ENCODE measurements at regions not wholly inside any gene's neighbourhood (a gene's known extent, or its start where the extent isn't known, plus 50 kb on each side); places are given as distances from the start of the nearest gene placed in this dataset.
A peak's percentile ranks its signal among the peaks of the same experiment; 100 is the strongest.

DNA sequence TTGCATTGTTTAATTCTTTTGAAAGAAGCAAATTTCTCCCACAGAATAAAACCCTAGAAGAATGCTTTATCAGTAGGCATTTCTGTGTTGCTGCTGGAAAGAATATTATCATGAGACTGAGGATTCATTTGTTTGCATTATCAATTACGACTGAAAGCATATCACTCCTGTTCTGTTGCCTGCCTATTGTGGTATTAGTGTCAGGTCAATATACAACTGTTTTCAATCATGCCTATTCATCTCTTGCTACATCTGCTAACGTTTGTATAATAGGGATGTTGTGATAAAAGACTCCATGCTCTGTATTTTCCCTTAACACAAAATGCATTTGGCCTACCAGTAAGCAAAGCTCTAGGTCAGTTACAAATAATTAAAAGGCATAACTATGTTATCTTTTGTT, 221.5 kb downstream of the PTPRC start:
- no peak for DNase-seq (ENCODE audit: low read depth in 4 of 4, low spot score in 2 of 4)

DNA sequence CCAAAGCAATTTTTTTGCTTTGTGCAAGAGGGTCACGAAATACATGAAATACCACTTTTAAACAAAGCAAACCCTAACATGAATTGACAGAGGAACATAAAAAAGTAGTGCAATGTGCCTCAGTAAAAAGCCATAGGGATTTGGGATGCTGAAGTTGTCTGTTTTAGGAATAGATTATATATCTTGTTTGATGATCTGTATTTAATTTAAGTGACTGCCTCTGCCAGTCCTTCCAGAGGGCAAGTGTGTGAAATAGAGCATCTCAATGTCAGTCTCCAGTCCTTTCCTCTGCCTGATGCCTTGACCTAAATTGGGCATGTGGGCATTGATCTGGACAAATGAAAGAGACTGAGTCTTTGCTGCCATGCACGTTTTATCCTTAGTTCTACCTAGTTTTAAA, 222.8 kb downstream of the PTPRC start:
- DNase-seq (ENCODE audit: low read depth in 4 of 4, low spot score in 2 of 4), result no peak

DNA sequence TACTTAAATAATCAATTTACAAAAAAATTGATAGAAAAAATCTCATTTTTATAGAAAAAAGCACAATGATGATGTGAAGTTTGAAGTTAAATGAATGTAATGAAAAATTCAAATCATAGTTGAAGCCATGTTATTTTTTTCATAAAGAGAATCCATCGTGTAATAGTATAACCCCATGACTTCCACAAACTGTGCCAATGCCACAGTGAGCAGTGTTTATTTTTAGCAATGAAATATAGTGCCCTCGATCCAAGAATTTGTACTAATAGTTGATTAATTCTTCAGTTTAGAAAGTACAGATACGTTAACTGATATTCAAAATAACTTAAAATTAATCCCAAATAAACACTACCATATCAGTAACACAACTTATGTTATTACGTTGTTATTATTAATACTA, 225.9 kb downstream of the PTPRC start:
- DNase-seq (ENCODE audit: low read depth in 4 of 4, low spot score in 2 of 4), result no peak

DNA sequence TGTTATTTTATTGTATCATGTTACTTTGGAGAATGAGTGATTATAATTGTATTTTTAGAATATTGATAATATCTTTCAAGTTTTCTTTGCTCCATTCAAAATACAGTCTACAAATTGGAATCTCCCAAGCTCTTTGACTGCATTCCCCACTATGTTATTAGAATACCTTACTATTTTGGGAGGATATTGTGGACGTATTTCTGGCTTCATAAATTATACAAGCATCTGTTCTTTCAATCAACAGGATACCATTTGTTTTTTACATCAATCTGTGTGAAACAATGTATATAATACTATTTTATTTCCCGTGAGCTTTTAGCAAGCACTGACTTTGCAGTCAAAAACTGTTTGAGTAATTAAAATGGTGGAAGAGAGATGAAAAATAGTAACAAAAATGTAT, 226.5 kb downstream of the PTPRC start:
- no peak for DNase-seq (ENCODE audit: low read depth in 4 of 4, low spot score in 2 of 4)

DNA sequence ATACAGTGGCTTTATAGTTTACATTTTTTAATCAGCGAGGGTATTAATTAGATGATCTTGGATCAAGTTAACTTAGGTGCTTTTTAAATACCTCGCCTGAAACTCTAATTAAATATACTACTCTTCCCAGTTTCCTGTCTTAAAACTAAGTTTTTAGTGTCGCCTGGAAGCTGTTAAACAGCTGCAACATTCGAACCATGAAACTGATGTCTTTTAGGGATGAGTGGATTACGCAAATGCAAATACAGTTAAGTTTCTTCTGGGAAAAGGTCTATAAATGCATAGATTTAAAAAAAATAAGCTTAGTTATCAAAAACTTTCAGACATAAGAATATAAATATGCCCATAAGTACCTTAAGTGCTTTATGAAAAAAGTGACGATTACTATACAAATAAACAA, 228.3 kb downstream of the PTPRC start:
- DNase-seq (ENCODE audit: low read depth in 4 of 4, low spot score in 2 of 4), result no peak

DNA sequence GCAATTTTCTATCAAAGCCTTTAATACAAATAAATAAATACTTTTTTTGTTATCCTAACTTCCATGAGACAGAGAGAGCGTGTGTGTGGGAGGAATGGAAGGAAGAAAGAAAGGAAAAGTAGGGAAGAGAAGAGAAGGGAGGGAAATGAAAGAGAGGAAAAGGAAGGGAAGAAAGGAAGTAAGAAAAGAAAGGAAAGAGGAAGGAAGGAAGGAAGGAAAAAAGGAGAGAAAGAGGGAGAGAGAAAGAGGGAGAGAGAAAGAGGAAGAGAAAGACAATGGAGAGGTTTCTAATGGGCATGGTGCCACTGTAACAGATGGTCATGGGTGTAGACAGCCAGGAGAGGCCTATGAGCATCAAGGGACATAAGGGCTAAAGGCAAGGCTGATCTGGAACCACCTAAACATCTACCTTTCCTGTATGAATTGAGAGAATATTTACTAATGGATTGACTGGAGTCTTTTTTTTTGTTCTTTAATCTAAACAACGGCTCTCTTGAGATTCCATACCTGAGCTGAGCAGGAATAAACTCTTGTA, 234.9 kb downstream of the PTPRC start:
- DNase-seq (ENCODE audit: low read depth in 4 of 4, low spot score in 2 of 4), result no peak

DNA sequence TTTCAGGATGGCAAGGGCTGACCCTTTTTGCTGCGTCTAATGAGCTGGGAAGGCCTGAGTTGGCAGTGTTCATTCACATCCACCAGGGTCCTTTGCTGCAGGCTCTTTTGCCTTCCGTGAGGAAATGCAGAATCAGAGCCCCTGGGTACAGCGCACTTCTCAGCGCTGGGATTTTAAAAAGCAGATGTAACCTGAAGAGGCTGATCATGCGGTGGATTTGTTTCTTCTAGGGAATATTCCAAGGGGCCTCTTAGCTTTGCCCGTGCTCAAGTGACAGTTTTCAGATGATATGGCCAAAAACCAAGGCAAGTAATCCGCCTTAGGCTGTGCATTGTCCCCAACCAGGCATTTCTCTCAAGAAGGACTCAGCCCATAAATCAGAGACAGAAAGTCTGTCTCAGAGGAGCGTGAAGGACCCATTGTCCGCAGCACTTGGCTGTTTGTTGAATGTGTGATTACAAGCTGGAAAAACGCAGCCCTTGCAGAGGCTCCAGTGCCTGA, 237.6 kb downstream of the PTPRC start:
- DNase-seq (ENCODE audit: low read depth in 4 of 4, low spot score in 2 of 4), result peak in 3 of 4 donors; percentile 16 to 29 (median 20)

DNA sequence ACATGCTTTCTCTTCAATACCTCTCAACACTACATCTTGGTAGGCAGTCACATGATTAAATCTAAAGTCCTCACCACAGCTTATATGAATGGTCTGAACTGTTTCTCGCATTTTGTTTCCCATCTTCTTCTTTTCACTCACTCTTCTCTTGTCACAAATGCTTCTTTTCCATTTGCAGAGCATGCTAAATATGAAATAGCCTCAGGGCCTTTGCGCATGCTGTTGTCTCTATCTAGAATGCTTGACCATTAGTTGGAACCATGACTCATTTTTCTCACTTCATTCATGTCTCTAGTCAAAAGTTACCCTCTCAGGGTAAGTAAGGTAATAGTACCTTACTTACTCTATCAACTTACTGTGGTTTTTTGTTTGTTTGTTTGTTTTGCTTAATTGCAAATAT, 239.7 kb downstream of the PTPRC start:
- no peak for DNase-seq (ENCODE audit: low read depth in 4 of 4, low spot score in 2 of 4)

DNA sequence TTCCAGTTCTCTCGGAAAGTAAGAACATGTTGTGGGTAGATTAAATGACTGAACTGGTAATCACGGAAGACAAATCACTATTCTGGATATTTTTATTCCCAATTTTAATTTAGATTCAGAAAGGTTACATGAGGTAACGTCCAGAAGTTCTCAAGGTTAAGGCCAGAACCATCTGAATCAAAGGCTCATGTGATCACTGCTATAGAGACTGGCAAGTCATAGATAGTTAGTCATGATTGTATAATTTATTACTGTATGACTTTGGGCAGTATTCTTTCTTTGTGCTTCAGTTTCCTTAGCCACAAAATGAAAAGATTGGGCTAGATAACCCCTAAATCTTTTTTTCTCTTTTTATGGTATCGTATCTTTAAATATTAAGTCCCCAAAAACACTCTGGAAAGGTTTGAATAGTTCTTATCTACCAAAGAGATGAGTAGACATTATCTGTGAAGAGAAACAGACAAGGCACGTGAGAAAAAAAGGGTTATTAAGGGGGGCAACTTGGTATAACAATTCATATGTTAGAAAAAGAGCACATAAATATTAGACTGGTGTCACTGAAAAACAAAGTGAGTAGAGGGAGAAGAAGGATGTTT, 241.0 kb downstream of the PTPRC start:
- DNase-seq (ENCODE audit: low read depth in 4 of 4, low spot score in 2 of 4), result no peak

DNA sequence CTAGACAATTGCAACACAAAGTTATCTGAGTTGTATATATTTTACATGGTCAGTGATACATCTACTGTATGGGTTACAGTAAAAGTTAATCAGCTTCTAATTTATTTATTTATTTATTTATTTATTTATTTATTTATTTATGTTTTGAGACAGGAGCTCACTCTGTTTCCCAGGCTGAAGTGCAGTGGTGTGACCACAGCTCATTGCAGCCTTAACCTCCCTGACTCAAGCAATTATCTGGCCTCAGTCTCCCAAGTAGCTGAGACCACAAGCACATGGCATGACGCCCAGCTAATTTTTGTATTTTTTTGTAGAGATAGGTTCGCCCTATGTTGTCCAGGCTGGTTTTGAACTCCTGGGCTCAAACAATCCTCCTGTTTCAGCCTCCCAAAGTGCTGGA, 241.6 kb downstream of the PTPRC start:
- no peak for DNase-seq (ENCODE audit: low read depth in 4 of 4, low spot score in 2 of 4)

DNA sequence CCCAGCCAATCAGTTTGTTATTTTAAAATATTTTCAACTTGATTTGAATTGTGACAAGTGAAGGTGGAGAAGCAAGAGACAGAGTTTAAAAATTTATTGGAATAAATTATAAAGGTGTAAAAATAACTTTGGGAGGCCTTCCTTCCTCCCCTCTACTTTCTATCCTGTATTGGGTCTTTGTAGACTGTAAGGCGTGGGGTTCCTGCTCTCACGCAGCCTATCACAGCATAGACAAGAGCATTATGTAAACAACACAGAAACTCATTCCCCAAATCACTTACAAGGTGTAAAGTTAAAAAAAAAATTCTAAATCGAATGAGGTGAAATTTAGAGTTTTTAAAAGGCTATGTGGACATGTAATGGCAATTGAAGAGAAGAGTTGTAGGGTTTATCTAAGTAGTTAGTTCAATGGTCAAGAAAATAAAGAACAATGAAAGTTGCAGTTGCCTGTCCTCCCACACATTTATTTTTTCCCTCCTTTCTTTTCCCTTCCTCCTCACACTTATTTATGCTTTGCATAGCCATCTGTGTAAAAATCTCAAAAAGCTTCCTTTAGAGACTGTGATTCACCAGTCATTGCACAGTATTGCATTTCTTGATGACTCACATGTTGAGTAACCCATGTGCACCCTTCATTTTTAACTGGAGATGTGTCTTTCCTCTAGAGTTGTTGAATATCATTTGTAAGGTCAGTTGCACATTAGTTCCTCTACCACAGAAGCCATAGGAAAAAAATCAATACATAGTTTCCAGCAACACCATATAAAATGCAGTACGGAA, 242.2 kb downstream of the PTPRC start:
- DNase-seq (ENCODE audit: low read depth in 4 of 4, low spot score in 2 of 4), result no peak

DNA sequence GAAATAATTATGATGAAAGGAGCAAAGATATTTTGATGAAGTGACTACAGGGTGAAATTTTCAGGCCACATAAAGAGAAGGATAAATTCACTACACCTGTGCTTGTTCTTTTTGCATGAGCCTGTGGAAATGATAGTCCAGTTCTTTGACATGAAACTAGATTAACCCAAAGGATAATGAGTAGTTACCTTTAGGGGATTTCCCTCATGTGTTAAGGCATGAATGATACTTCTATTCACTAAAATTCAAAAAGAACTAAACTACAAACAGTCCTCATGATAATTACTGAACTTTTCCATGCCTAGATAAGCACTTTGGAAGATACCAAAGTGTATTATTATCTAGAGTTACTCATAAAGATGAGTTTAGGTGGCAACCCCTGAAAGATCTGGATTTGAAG, 244.3 kb downstream of the PTPRC start:
- no peak for DNase-seq (ENCODE audit: low read depth in 4 of 4, low spot score in 2 of 4)

DNA sequence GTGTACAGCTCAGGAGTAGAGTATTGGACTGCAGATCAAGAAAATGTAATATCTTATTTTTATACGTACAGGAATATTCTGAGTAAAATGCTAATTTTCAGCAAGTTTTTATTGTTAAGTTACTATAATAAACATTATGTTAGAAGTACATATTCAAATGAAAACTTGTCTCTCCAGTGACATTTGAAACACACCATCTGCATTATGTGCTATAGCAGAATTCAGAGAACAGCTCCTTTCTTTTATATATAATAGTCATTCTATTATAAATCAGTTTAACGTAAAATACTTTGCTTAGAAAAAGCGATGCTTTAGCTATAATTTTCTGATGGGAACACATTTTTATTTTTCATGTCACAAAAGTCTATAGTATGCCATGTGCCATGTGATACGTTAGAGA, 249.0 kb downstream of the PTPRC start:
- no peak for DNase-seq (ENCODE audit: low read depth in 4 of 4, low spot score in 2 of 4)

DNA sequence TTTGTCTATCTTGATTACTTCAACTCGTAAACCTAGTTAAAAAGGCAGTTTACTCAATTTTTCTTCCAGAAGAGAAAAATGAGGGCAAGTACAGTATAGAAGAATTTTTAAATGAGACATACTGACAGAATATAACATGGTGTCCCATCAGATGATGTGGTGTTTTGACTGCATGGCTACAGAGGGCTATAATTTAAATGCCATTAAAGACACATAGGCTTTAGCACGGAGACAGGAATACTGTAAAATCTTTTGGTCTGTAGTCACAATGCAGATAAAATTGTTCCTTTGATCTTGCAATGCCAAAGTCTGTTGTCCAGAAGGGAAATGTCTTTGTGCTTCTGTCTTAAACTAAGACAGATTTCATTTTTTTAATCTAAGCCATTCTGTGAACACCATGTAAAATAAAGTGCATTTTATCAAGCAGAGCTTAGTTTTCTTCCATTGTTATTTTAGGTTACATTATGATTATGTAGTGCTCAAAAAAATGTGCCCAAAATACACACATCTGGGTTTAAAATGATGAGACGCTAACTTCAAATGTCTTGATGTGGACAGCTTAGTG, 249.6 kb downstream of the PTPRC start:
- DNase-seq (ENCODE audit: low read depth in 4 of 4, low spot score in 2 of 4), result no peak

DNA sequence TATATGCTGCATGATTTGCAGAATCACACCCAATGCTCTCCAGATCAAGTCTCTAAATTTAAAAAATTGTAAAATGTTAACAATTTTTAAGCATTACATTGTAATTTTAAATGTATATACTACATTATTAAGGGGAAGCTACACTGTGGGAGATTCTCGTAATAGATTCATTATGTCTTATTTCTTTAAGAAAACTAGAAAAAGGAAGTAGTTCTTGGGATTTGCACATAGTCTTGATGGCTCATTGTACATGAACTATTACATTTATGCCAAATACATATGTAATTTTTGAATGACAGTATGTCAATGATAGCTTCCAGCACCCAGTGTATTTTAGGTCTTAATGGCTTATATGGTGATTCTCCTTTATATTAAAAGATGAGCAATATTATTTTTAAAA, 250.3 kb downstream of the PTPRC start:
- no peak for DNase-seq (ENCODE audit: low read depth in 4 of 4, low spot score in 2 of 4)

DNA sequence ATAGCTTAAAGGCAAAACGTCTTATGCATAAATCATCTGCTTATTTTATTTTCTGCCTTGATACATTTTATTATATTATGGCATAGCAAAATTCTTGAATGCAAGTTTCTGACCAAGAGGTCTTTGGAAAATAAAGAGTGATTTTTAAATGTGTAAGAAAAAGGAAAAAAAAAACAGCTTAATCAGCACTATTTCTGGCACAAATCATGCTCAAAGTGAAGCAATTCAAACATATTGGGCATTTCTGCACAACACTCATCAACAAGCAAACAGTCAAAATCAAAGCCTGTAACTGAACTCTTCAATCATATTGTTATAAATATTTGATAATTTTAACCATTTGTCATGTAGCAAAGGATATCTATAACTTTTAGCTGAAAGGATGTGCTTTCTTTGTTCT, 250.9 kb downstream of the PTPRC start:
- DNase-seq (ENCODE audit: low read depth in 4 of 4, low spot score in 2 of 4), result no peak

DNA sequence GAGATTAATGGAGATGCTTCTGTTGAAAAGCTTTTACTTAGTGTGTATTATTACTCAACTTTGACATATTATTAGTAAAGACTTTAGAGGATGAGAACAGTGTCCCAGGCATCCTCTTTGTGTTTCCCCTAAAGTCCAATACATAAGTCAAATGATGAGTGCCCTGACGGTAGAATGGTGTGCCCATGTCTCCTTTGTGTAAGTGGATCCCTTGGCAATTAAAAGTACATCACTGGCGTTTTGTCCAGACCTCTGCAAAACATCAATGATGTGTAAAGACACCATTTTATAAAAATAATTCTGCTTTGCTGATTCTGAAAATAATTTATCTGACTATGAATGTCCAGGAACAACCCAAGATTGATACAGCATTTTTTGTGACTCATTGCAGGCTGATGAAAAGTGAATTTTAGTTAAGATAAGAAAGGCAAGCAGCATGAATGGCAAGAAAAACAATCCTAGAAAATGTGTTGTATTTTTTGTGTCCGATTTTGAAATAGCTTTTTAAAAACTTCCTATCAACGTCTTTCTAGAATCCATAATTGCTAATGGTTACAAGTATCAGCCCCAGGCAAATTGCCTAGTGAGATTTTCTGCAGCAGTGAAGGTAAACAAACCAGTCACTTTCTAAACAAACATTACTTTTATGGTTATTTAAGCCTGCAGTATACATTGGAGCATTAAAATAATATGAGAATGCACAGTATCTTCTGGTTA, 251.5 kb downstream of the PTPRC start:
- no peak for DNase-seq (ENCODE audit: low read depth in 4 of 4, low spot score in 2 of 4)

DNA sequence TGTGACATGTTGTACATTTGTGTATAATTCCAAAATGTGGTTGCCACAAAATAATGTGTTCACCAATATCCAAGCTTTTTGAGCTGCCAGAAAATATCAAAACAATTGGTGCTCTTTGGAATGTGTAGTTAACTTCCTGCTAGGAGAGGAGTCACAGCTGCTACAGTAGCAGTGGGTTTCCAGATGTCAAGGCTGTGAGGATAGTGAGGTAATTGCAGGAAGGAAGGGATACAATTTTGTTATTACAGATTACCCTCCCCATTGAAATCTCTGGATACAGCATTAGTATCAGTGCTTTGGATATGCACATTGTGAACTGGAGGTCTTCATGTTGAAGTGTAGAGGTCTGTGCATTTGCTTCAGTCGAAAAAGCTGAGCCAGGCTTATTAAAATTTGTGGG, 253.2 kb downstream of the PTPRC start:
- DNase-seq (ENCODE audit: low read depth in 4 of 4, low spot score in 2 of 4), result no peak

DNA sequence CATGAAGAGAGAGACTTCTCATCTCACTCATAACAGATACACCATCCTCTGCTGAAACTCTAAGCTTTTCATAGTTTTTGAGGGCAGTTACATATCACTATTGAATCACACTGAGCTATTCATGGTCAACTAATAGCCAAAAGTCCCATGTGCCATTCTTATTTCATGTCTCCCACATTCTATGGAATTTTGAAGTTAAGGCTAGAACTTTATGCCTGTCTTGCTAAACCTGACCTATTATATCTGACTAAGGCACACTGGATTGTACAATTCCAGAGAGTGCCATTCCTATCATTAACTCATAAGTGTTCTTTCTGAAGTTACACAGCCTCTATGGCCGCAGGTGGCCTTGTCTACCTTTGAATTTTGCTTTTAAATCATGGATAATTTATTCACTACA, 254.3 kb downstream of the PTPRC start:
- DNase-seq (ENCODE audit: low read depth in 4 of 4, low spot score in 2 of 4), result no peak

DNA sequence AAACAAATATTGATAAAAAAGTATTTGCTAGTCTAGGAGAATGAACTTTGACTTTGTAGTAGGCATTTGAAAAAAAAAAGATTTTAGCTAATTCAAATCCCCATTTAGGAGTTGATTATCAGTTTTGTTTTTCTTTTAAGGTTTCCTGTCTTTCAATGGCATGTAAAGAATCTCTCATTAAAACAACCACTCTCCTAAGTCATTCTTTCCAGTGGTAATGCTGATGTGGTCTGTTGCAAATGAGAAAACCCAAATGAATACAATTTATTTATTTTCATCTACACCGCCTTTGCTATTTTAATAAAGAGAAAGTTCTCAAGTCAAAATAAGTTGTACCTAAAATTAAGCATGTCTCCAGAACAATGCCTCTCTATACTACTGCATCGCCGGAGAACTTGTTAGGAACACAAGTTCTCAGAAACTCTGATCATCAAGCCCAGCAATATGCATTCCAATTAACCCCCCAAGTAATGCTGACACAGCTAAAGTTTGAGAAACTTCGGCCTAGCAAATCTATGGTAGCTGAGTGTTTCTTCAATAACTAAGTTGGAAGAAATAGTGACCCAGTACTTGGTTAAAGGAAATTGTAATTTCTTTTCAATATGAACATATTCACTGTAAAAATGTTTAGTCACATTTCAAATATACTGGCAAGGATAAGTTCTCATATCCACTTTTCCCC, 255.1 kb downstream of the PTPRC start:
- DNase-seq (ENCODE audit: low read depth in 4 of 4, low spot score in 2 of 4), result no peak

DNA sequence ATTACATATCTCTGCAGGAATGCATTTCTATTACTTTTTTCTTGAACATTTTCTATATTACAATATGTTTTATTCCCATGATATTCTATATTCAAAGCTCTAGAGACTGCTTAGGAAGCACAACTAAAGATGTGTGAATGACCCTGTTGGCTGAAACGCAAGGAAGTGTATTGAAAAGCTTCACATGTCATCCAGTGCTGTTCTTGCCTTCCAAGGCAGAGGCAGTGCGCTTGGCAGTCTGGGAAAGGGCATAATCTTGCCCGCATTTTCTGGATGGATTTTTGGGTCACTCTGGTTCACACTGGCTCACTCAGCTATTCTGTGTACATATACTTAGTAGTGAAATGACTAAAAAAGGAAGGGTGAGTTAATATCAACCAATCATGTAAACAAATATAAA, 262.4 kb downstream of the PTPRC start:
- no peak for DNase-seq (ENCODE audit: low read depth in 4 of 4, low spot score in 2 of 4)
